ENCODE measurements at regions not wholly inside any gene's neighbourhood (a gene's known extent, or its start where the extent isn't known, plus 50 kb on each side); places are given as distances from the start of the nearest gene placed in this dataset.

DNA sequence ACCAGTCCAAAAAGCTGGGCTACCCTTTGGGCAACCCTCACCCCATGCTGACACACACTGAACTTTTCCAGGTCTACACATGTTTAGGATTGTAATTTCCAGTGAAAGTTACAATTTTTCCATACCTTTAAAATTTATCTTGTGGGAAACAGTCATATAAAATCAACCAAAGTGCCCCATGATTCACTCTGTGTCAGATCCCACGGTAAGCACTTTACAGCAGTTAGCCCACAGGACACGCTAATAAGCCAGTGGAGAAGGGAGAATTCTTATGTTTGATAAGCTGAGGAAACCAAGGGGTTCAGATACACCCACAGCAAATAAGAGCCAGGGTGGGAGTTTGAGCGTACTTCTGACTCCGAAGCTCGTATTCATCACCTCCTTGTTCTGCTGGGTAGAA is 72.4 kb upstream of the TBL1X start:
- H3K9me3 Mint-ChIP-seq (ENCODE audit: unreplicated experiment), result no peaks in the 10 kb centered on the region
- TF ChIP-seq, protein P1, sequence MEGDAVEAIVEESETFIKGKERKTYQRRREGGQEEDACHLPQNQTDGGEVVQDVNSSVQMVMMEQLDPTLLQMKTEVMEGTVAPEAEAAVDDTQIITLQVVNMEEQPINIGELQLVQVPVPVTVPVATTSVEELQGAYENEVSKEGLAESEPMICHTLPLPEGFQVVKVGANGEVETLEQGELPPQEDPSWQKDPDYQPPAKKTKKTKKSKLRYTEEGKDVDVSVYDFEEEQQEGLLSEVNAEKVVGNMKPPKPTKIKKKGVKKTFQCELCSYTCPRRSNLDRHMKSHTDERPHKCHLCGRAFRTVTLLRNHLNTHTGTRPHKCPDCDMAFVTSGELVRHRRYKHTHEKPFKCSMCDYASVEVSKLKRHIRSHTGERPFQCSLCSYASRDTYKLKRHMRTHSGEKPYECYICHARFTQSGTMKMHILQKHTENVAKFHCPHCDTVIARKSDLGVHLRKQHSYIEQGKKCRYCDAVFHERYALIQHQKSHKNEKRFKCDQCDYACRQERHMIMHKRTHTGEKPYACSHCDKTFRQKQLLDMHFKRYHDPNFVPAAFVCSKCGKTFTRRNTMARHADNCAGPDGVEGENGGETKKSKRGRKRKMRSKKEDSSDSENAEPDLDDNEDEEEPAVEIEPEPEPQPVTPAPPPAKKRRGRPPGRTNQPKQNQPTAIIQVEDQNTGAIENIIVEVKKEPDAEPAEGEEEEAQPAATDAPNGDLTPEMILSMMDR (IDR thresholded peaks at IDR 0.05; ENCODE audit: unreplicated experiment), result no peak
- no peak overlapping the region for H3K4me3 Mint-ChIP-seq (ENCODE audit: unreplicated experiment)
- H3K4me1 Mint-ChIP-seq (ENCODE audit: unreplicated experiment), result no peaks in the 10 kb centered on the region
- no peaks in the 10 kb centered on the region for H3K27me3 Mint-ChIP-seq (ENCODE audit: unreplicated experiment)
- DNase-seq (ENCODE audit: low spot score), result no peak
- H3K36me3 Mint-ChIP-seq (ENCODE audit: low read depth, unreplicated experiment), result no peaks in the 10 kb centered on the region
- H3K27ac Mint-ChIP-seq (ENCODE audit: unreplicated experiment), result no peak overlapping the region

DNA sequence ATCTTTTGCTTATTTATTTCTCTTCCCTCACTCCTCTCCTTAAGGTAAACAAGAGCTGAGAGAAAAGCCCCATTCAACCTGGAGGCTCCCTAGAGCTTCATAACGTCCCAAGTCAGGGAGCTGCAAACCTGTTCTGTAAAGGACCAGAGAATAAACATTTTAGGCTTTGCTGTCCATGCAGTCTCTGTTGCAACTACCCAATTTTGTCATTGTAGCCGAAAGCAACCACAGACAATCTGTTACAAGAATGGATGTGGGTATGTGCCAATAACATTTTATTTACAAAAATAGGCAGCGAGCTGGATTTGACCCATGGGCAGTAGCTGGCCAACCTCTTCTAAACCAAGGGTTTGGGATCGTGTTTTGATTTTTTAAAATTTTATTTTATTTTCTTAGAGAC is 71.3 kb upstream of the TBL1X start:
- H3K4me3 Mint-ChIP-seq (ENCODE audit: unreplicated experiment), result no peak overlapping the region
- no peaks in the 10 kb centered on the region for H3K27me3 Mint-ChIP-seq (ENCODE audit: unreplicated experiment)
- DNase-seq (ENCODE audit: low spot score), result no peak
- no peak overlapping the region for H3K27ac Mint-ChIP-seq (ENCODE audit: unreplicated experiment)
- H3K36me3 Mint-ChIP-seq (ENCODE audit: low read depth, unreplicated experiment), result no peaks in the 10 kb centered on the region
- TF ChIP-seq, protein P1 (IDR thresholded peaks at IDR 0.05; ENCODE audit: unreplicated experiment), result no peak
- H3K4me1 Mint-ChIP-seq (ENCODE audit: unreplicated experiment), result no peaks in the 10 kb centered on the region
- no peaks in the 10 kb centered on the region for H3K9me3 Mint-ChIP-seq (ENCODE audit: unreplicated experiment)

DNA sequence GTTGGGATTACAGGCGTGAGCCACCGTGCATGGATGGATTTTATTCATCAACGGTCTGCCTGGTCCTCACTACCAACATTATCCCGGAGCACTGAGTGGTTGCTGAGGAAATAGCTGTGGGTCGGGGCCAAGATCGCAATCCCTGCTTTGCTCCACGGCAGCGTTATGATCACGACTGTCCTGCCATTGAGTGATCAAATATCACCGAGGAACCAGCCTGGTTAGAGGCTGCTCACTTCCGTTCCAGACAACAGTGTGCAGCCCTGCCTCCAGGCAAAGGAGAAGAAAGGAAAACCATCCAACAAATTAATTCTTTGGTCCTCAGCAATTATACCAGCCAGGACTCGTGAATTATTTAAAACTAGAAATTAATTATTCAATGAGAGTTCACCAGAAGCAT is 70.6 kb upstream of the TBL1X start:
- H3K27ac Mint-ChIP-seq (ENCODE audit: unreplicated experiment), result no peak overlapping the region
- H3K4me3 Mint-ChIP-seq (ENCODE audit: unreplicated experiment), result no peak overlapping the region
- H3K27me3 Mint-ChIP-seq (ENCODE audit: unreplicated experiment), result no peaks in the 10 kb centered on the region
- no peak for DNase-seq (ENCODE audit: low spot score)
- H3K36me3 Mint-ChIP-seq (ENCODE audit: low read depth, unreplicated experiment), result no peaks in the 10 kb centered on the region
- no peaks in the 10 kb centered on the region for H3K9me3 Mint-ChIP-seq (ENCODE audit: unreplicated experiment)
- no peaks in the 10 kb centered on the region for H3K4me1 Mint-ChIP-seq (ENCODE audit: unreplicated experiment)
- TF ChIP-seq, protein P1 (IDR thresholded peaks at IDR 0.05; ENCODE audit: unreplicated experiment), result no peak

DNA sequence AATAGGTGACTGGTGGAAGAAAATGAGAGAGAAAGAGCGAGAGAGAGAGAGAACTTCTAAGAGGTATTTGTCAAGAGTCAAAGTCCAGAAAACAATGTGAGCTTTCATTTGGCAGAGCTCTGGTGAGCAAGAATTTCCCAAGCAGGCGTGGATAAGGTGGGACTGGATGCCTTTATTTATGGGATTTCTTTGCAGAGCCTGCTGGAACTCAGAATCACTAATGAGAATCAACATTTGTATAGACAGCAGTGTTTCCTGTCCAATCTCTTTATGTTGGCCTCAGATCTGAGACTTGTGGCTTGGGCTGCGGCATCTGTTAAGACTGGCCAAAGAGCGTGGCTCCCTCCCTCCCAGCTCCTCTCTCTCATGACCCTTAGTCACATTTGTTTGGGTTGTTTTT is 67.9 kb upstream of the TBL1X start:
- Mint-ChIP-seq H3K9me3 (ENCODE audit: unreplicated experiment) (no peaks in the 10 kb centered on the region), H3K4me3 (ENCODE audit: unreplicated experiment) (no peak overlapping the region), H3K27ac (ENCODE audit: unreplicated experiment) (no peak overlapping the region), H3K4me1 (ENCODE audit: unreplicated experiment) (no peaks in the 10 kb centered on the region), H3K36me3 (ENCODE audit: low read depth, unreplicated experiment) (no peaks in the 10 kb centered on the region), H3K27me3 (ENCODE audit: unreplicated experiment) (peaks cover 2% of the 10 kb centered on the region)
- TF ChIP-seq, protein P1 (IDR thresholded peaks at IDR 0.05; ENCODE audit: unreplicated experiment), result no peak
- DNase-seq (ENCODE audit: low spot score), result no peak

DNA sequence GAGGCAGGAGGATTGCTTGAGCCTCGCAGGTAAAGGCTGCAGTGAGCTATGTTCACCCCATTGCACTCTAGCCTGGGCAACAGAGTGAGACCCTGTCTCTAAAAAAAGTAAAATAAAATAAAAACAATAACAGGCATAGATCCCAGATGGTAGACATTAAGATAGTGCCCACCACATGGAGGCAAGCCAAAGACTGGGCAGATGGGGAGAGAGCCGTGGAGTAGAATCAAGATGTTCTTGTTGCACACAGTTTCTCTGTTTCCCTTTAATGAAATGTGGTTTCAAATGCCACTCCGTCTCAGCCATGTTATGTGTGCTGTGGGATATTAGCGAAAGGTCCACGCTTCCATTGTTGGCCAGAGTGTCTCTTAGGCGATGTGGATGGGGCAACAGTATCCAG is 63.8 kb upstream of the TBL1X start:
- Mint-ChIP-seq H3K4me3 (ENCODE audit: unreplicated experiment) (no peak overlapping the region), H3K9me3 (ENCODE audit: unreplicated experiment) (no peaks in the 10 kb centered on the region), H3K4me1 (ENCODE audit: unreplicated experiment) (no peaks in the 10 kb centered on the region), H3K27me3 (ENCODE audit: unreplicated experiment) (peaks cover 3% of the 10 kb centered on the region), H3K27ac (ENCODE audit: unreplicated experiment) (no peak overlapping the region), H3K36me3 (ENCODE audit: low read depth, unreplicated experiment) (no peaks in the 10 kb centered on the region)
- TF ChIP-seq, protein P1 (IDR thresholded peaks at IDR 0.05; ENCODE audit: unreplicated experiment), result no peak
- DNase-seq (ENCODE audit: low spot score), result no peak
